OCI-LY3 (cell line): ENCODE measurements at regions not wholly inside any gene's neighbourhood (a gene's known extent, or its start where the extent isn't known, plus 50 kb on each side); places are given as distances from the start of the nearest gene placed in this dataset.

Experiments
- H2AFZ ChIP-seq: fragments of 200-600, 300-600 bp; shearing (Covaris generic); 2 replicates; pipeline ENCODE4 v1.6.0; 2014; ENCODE audit warnings: antibody characterized with exemption, low read depth, low read length
- H3K27ac ChIP-seq: fragments of 200-600, 300-600 bp; sonication (generic); 2 replicates; pipeline ENCODE4 v1.5.1; 2014; ENCODE audit warnings: mild to moderate bottlenecking, low read length, moderate library complexity, mixed read lengths
- H3K27me3 ChIP-seq: fragments of 200-600, 300-600 bp; sonication (generic); 2 replicates; pipeline ENCODE4 v1.6.1; 2014; ENCODE audit warnings: low read depth, low read length, mixed read lengths
- H3K36me3 ChIP-seq: fragments of 200-600, 300-600 bp; sonication (generic); replicated peaks from 2 replicates; pipeline ENCODE3; 2014; ENCODE audit warnings: low read depth, low read length, mixed read lengths
- H3K4me1 ChIP-seq: fragments of 300-600, 200-600 bp; sonication (generic); 2 replicates; pipeline ENCODE4 v1.6.1; 2014; ENCODE audit warnings: low read length, mixed read lengths
- H3K4me2 ChIP-seq: fragments of 200-600, 300-600 bp; sonication (generic); 2 replicates; pipeline ENCODE4 v1.6.1; 2014; ENCODE audit warnings: low read length, mixed read lengths
- H3K4me3 ChIP-seq: fragments of 300-600, 200-600 bp; sonication (generic); 2 replicates; pipeline ENCODE4 v1.5.1; 2014; ENCODE audit warnings: antibody characterized with exemption, mild to moderate bottlenecking, low read length, moderate library complexity
- H3K79me2 ChIP-seq: fragments of 300-600, 200-600 bp; shearing (Covaris generic); 2 replicates; pipeline ENCODE4 v1.6.1; 2014; ENCODE audit warnings: mild to moderate bottlenecking, low read length, mixed read lengths
- H3K9ac ChIP-seq: fragments of 300-600, 200-600 bp; shearing (Covaris generic); 2 replicates; pipeline ENCODE4 v1.6.0; 2014; ENCODE audit warnings: mild to moderate bottlenecking, low read length, moderate library complexity
- H3K9me3 ChIP-seq: fragments of 200-600, 300-600 bp; shearing (Covaris generic); 2 replicates; pipeline ENCODE4 v1.6.1; 2014; ENCODE audit warnings: low read length, mixed read lengths; ENCODE audit not compliant: insufficient read depth
- H4K20me1 ChIP-seq: fragments of 200-600, 300-600 bp; sonication (generic); 2 replicates; pipeline ENCODE4 v1.6.1; 2016; ENCODE audit warnings: low read length, mixed read lengths; ENCODE audit not compliant: insufficient read depth
- EZH2phosphoT487 ChIP-seq: fragments of 200-600 bp; shearing (Covaris generic); IDR thresholded peaks from 2 replicates; pipeline ENCODE4 v1.6.1; 2018; ENCODE audit warnings: antibody characterized with exemption, mixed run types, low read depth
- TF ChIP-seq, protein P1 (sequence below): fragments of 200-600, 300-600 bp; sonication (generic); IDR thresholded peaks from 2 replicates; pipeline ENCODE4 v1.5.1; 2014; ENCODE audit warnings: antibody characterized with exemption, low read length, low read depth

DNA sequence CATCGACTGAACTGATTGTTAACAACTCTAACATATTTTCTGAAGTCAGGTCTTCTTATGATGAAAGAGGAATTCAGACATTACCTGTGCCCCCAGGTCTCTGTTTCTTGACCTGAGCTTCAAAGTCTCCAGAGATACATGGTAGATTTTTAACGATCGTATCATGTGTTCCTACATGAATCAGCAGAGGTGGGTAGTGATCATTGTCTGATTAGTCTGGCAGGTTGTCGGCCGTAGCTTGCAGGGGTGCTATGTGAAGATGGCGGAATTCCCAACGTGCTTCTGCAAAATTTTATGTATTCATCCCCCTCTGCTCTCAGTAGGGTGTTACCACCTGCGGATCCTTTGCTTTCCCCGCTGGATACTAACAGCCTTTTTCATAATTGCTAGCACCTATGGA lies 581.9 kb downstream of the GATA3 start:
- Histone ChIP-seq H3K9me3 (no peaks in the 10 kb centered on the region), H3K27me3 (no peaks in the 10 kb centered on the region), H3K4me1 (no peaks in the 10 kb centered on the region), H3K9ac (no peak overlapping the region), H3K4me2 (no peak overlapping the region), H3K79me2 (no peaks in the 10 kb centered on the region), H3K36me3 (no peaks in the 10 kb centered on the region), H4K20me1 (no peaks in the 10 kb centered on the region), H3K27ac (no peak overlapping the region), H3K4me3 (no peak overlapping the region), H2AFZ (no peak overlapping the region)
- TF ChIP-seq, protein P1, sequence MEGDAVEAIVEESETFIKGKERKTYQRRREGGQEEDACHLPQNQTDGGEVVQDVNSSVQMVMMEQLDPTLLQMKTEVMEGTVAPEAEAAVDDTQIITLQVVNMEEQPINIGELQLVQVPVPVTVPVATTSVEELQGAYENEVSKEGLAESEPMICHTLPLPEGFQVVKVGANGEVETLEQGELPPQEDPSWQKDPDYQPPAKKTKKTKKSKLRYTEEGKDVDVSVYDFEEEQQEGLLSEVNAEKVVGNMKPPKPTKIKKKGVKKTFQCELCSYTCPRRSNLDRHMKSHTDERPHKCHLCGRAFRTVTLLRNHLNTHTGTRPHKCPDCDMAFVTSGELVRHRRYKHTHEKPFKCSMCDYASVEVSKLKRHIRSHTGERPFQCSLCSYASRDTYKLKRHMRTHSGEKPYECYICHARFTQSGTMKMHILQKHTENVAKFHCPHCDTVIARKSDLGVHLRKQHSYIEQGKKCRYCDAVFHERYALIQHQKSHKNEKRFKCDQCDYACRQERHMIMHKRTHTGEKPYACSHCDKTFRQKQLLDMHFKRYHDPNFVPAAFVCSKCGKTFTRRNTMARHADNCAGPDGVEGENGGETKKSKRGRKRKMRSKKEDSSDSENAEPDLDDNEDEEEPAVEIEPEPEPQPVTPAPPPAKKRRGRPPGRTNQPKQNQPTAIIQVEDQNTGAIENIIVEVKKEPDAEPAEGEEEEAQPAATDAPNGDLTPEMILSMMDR = no peak
- TF ChIP-seq EZH2phosphoT487 = no peak

DNA sequence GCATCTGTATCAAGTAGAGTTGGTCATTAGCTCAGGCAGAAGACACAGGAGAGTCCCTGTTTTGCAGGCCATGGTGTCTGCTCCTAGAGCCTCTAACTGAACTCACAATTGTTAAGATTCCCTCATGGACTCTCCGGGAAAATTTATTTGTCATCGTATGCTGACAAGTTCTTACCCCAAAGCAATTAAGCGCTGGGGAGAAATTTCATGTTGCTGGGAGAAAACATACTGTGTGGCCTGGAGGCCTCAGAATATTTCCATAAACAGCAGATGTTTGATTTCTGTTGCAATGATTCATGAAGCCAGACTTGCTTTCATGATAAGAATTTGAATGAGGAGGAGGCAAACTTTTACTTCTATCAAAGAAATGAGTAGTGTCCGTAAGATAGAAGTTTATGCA lies 583.2 kb downstream of the GATA3 start:
- no peak overlapping the region for H3K4me3 ChIP-seq
- H2AFZ ChIP-seq = no peak overlapping the region
- no peak overlapping the region for H3K4me2 ChIP-seq
- TF ChIP-seq, protein P1 = no peak
- TF ChIP-seq EZH2phosphoT487 = no peak
- H3K9me3 ChIP-seq = no peaks in the 10 kb centered on the region
- no peak overlapping the region for H3K27ac ChIP-seq
- no peaks in the 10 kb centered on the region for H4K20me1 ChIP-seq
- H3K9ac ChIP-seq = no peak overlapping the region
- no peaks in the 10 kb centered on the region for H3K4me1 ChIP-seq
- no peaks in the 10 kb centered on the region for H3K36me3 ChIP-seq
- no peaks in the 10 kb centered on the region for H3K27me3 ChIP-seq
- no peaks in the 10 kb centered on the region for H3K79me2 ChIP-seq

DNA sequence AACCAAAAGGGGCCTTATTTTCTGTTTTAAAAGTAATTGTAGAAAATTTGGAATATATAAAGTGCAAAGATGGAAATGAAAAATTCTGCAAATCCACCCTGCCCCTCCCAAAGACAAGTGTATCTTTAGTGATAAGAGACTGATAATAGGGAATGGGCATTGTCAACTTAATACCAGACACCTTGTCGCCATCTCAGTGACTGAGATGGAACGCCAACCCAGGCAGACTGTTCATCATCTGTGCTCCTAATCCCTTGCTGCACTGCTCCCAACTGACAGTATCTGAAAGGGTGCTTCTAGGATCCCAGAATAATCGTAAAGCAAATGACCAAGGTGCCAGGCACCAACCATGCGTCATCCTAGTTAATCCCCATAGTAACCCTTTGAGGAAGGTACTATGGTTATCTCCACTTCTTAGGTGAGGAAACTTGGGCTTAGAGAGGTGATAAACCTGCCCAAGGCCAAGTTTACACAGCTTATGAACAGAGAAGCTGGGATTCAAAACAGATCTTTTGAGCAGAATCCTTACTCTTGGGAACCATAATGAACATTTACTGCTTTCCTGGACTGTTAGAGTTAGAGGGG lies 583.7 kb downstream of the GATA3 start:
- H3K36me3 ChIP-seq = no peaks in the 10 kb centered on the region
- H3K27me3 ChIP-seq = no peaks in the 10 kb centered on the region
- H3K9ac ChIP-seq = no peak overlapping the region
- H2AFZ ChIP-seq = no peak overlapping the region
- H3K79me2 ChIP-seq = no peaks in the 10 kb centered on the region
- H3K4me3 ChIP-seq = no peak overlapping the region
- no peaks in the 10 kb centered on the region for H4K20me1 ChIP-seq
- H3K9me3 ChIP-seq = no peaks in the 10 kb centered on the region
- TF ChIP-seq EZH2phosphoT487 = no peak
- TF ChIP-seq, protein P1 = no peak
- no peak overlapping the region for H3K4me2 ChIP-seq
- no peak overlapping the region for H3K27ac ChIP-seq
- H3K4me1 ChIP-seq = no peaks in the 10 kb centered on the region

DNA sequence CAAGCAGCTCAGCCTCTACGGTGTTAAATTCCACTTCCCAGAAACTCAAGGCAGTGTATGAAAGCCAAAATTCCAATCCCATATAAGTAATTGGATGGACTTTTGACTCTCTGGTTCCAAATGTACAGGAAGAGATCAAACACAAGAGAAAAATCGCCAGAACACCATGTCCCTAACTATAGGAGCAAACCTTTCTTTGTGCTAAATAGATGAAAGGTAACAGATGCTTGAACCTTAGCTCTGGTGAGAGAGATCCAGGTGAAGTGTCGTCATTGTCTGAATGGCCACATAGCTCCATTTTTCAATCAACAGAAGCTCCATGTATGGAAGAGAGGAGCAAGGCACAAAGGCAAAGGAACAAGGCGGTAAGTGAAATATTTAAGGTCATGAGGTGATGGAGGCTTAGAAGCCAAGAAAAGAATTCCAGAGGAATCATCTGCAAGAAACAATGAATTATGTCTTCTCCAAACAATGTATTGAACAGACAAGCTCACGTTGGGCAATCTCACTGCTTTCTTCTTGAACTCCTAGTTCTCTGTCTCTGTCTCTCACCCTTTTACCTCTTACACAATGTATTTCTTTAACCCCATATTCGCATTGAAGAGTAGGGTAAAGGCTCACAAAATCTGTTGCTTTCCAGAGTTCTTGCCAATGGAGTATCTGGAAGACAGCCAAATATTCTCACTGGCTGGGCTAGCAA lies 585.1 kb downstream of the GATA3 start:
- H2AFZ ChIP-seq = no peak overlapping the region
- no peaks in the 10 kb centered on the region for H3K9me3 ChIP-seq
- H4K20me1 ChIP-seq = no peaks in the 10 kb centered on the region
- no peak overlapping the region for H3K4me3 ChIP-seq
- H3K4me1 ChIP-seq = no peaks in the 10 kb centered on the region
- no peak for TF ChIP-seq EZH2phosphoT487
- TF ChIP-seq, protein P1 = no peak
- no peak overlapping the region for H3K4me2 ChIP-seq
- H3K27me3 ChIP-seq = no peaks in the 10 kb centered on the region
- H3K9ac ChIP-seq = no peak overlapping the region
- H3K79me2 ChIP-seq = no peaks in the 10 kb centered on the region
- no peak overlapping the region for H3K27ac ChIP-seq
- H3K36me3 ChIP-seq = no peaks in the 10 kb centered on the region
